NCI-H128 (cell line): ENCODE measurements at regions not wholly inside any gene's neighbourhood (a gene's known extent, or its start where the extent isn't known, plus 50 kb on each side); places are given as distances from the start of the nearest gene placed in this dataset.

ENCODE experiments used
- DNase-seq: peaks from one replicate; lab custom pipeline; 2025; ENCODE audit not compliant: unreplicated experiment; lab: John Stamatoyannopoulos, UW

DNA sequence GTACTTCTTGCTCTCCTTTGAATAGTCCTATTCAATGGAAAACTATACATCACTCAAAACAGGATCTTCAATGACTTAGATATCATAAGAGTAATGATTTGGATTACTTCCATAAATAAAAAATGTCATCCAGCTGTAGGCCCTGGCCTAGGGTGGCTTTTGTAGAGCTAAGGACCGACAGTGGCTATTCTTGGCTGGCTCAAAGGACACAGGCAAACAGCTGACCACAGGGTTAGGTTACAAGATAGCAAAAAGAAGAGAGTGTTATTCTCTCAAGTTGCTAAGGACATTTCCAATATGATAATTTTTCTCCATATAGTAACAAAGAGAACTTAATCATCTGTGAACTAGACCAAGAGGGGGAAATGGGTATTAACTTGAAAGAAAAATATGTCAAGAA lies 495.1 kb downstream of the PLPP3 start:
- no peak for DNase-seq

DNA sequence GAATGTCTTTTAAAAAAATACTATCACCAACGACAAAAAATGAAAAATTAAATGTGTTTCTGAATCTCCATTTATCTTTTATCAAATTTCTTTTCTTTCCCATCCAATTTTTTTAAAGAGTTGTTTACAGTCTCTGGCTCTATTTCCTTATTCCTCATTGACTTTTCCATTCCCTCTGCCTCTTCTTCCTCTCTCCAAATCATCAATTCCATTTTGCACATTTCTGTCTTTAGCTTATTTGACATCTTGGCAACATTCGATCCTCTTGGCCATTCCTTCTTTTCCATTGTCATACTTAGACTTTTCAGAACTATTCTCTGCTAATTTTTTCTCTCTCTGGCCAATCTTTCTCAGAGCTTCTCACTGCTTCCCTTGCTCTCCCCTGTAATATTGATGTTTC lies 497.6 kb downstream of the PLPP3 start:
- no peak for DNase-seq

DNA sequence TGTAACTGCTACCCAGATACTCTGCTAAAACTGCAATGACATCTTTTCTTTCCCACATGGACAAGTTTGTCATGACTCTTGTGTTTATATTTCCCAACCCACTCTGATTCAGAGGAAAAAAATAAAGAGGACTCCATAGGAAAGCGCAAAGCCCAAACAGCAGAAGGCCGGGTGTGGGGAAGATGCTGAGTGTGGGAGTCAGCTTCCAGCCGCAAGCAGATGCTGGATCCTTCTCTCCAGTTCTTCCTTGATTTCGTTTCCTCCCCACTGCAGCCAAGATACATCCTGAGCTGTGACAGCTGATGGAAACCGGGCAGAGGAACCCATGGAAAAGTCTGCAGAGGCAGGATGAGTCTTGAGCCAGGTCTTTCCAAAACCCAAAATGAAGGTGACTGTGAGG lies 498.2 kb downstream of the PLPP3 start:
- no peak for DNase-seq

DNA sequence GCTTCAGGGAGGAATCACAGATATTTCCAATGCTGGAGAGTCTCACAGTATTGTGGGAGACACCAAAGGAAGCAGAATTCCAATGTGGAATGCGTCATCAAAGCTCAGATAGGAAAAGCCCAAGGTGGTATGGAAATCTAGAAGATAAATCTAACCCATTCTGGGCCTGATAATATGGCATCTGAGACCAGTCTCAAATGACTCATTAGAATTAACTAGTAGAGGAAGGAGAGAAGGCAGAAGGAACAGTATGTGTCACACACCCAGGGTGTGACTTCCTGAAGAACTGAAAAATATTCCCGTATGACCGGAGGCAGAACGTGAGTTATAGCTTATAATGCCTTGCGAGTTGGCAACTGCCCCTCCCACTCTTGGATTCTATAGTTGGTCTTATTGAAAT lies 499.2 kb downstream of the PLPP3 start:
- DNase-seq = no peak

DNA sequence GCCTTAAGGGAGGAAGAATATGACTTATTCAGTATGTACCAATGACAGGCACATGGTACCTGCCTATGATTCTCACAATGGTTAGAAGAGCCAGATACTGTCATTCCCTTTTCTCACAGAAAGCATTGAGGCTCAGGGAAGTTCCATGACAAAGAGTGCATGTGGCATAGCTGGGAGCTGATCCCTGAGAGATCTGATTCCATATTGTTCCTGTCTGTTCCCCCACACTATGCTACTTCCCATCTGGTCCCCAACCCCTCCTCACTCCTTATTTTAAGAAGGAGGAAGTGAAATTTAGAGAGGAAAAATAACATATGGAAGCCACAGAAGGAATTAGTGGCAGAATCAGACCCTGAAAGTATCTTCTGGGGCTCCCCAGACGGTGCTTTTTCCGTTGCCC lies 500.0 kb downstream of the PLPP3 start:
- no peak for DNase-seq

DNA sequence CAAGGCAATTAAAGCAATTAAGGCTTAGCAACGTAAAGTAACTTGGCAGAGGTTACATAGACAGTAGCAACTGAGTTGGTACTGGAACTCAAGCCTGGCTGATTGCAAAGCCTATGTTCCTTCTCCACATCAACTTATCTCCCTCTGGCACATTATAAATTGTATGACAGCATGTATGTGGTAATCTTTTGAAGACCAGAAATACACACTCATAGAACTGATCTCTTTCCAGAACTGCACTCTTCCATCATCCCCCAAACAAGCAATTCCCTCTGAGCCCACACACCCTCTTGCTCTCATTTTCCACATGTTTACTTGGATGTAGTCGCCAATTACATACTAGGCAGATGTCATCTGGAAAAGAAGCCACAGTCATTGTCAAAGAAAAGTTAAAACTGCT lies 502.2 kb downstream of the PLPP3 start:
- no peak for DNase-seq

DNA sequence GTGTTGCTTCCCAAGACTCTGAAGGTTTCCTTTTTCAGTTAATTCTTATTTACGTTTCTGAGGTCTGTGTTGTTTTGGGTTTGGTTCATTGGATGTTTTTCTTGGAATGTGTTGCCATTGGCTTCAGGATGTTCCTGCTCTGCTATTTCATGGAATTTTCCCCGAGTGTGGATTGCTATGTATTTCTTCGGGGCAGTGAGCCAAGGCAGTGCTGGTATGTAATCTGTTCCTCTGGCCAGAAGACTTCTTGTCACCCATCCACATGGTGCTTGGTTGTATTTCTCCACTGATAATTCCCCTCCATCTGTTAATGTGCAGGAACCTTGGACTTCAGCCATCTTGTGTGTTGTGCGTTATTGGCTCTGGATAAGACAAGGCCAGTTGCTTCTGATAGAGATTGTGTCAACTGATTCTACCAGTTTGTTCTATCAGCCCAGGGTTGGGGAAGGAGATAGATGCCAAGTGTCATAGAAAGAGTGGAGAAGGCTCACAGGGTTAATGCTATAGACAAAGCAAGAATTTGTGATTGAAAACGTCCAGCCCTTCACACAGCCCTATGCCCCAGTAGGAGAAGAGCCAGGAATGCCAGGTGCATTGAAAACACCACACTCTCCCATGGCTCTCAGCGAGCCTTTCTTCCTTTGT lies 505.2 kb downstream of the PLPP3 start:
- no peak for DNase-seq

DNA sequence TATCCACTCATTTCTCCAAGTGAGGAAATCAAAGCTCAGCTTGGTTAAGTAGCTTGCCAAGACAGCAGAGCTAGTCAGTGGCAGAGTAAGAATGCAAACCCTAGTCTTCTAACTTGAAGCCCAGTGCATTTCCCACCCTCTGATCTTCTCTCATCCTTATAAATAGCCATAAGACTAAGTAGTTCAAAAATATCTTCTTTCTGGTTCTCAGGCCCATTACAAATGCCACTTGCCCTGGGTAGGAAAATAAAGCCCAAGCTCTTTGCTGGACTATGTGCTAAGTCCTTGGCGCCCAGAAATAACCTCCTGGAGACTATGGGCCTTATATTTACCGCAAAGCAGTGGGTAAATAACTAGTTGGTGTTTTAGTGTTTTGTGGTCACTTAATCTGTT lies 505.8 kb downstream of the PLPP3 start:
- no peak for DNase-seq

DNA sequence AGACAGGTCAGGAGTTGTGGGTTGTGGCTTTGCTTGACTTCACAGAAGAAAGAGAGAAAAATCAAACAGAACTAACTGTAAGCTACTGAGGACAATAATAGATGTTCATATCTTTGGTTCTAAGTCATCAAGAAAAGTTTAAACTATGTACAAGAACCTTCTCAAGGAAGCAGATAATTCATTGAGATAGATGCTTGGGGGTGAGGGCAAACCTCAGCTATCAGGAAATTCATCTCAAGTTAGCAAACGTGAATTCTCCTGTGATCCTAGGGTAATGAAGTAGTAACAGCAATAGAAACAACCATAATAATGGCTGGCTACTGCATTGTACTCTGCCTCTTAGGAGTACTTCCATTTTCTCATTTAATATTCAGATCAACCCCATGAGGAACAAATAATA lies 506.2 kb downstream of the PLPP3 start:
- no peak for DNase-seq

DNA sequence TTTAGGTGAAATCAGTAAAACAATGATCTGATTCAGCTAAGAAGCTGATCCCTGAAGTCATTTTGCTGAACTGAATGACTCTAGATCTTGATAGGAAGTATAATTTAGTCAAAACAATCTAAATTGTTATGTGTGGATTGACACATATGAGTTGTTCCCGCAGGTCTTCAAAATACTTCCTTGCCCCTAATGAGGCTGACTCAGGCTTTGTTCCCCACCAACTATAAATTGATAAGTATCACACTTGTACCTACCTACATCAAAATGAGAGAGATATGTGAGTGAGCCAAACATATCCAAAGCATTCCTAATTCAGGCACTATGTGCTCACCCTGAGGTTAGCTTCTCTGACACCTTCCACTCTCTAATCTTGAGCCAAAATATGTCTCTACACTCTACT lies 507.1 kb downstream of the PLPP3 start:
- DNase-seq = no peak

DNA sequence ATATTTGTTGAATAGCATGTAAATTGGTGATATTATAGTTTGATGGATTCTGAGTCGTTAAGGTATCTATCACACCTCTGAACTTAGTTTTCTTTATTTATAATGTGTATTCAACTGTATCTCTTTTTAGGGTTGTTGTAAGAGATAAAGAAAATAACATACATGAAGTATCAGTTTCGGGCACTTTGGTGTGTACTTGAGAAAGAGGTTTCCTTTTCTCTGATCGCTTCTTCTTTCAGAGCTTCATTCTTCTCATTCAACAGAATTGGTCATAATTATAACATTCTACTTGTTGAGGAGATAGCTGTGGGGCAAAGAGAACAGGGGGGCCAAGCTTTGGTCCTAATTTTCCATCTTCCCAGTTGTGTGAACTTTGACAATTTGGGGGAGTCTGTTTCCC lies 508.0 kb downstream of the PLPP3 start:
- DNase-seq = no peak

DNA sequence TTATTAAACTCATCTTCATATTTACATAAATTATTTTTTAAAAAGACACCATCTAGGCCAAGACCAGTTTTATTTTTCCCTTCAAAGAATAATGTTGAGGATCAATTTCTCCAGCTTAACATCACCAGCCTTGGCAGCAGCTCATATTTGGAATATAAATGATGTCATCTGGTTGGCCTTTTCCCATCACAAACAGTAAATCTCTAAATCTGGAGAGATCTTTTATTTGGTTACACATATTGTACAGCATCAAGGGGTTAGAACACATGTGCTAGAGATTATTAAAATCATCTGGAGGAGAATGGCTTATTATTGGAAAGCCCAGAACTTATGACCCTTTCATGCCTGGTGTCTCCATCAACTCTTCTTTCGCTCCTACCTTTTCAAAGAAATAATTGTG lies 508.8 kb downstream of the PLPP3 start:
- no peak for DNase-seq

DNA sequence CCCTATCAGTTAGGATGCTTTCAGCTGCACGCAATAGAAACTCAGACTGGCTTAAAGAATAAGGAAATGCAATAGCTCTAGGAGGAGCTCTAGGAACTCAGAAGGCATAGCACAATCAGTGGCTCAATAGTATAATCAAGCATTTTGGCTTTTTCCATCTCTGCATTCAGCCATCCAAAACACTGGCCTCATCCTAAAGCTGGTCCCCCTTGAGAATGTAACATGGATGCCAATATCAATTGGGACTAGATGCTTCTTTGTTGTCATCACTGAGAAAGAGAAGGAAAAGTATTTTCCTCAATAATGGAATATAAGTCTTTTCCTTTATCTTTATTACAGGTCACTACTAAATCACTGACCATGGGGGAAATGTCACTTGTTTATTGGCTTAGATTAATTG lies 509.5 kb downstream of the PLPP3 start:
- no peak for DNase-seq

DNA sequence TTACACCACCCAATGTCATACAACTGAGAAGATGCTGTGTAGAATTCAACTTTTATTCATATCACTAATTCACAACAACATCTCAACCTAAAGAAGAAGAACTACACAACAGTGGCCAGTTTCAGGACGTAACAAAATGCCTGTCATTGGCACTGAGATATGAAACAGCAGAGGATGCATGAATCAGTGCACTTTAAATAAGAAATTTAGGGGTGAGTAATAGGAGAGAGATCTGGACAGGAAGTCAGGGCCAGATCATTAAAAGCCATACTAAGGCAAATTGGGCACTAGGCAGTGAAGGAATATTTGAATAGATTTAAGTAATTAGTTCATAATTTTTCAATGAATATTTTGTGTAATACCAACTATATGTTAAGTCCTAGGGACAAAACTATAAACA lies 510.5 kb downstream of the PLPP3 start:
- no peak for DNase-seq

DNA sequence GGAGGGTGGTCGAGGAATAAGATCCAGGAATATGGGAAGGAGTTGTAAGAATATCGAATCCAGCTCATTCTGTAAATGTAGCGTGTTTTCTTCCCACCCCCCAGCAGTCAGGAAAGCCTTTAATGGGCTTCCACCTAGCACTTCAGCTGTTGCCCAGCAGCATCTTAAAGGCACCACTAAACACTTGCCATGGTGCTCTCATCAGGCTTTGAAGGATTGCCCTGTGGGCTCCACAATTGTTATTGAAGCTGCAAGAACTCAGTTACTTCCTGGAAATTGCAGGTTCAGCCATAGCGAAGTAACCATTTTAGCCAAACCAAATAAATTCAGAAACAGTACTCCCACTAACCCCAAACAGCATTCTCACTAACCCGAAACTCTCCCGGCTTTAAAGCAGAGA lies 511.2 kb downstream of the PLPP3 start:
- DNase-seq = no peak

DNA sequence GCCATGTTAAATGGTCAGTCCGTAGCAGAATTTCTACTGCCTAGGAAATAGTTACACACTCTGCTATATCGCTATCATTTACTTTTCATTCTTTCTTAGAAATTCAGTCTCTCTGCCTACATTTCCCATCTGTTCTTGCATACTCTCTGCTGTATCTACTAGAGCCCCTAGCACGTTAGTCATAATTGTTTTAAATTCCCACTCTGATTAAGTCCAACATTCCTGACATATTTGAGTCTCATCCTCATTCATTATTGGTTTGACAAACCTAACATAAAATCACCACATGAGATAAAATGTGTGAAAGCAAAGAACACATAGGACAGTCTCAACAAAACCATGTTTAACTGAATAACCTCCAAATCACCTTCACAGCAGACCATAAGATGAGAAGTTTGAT lies 513.6 kb downstream of the PLPP3 start:
- no peak for DNase-seq

DNA sequence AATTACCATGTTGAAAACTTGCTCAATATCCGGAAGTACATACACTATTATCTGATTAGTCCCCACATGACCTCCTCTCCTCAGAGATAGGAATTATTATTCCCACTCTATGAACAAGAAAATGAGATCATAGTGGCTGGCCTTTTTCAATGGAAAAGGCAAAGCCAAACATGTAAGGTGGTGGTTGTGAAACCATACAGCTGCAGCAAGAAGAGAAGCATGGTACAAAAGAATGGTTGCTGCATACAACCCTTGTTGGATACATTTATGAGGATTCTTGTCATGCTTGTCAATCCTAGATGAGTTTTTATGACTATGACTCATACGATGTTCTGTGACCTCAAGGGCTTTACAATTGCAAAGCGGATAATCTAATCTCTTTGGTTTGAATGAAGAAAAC lies 514.7 kb downstream of the PLPP3 start:
- DNase-seq = no peak

DNA sequence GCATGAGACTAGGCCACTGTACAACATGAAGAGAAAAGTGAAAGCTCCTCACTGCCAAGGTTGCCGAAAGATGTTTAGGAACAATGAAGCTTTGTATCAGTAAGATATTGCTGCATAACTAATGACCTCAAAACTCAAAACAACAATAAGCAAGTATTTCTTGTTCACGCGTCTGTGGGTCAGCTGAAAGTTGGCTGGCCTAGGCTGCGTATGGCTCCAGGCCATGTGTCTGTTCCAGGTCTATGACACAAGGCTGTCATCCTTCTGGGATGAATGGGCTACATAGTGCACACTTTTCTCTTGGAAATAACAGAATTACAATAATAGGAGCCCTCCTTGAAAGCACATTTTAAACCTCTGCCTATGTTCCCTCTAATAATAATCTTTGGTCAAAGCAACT lies 515.9 kb downstream of the PLPP3 start:
- no peak for DNase-seq

DNA sequence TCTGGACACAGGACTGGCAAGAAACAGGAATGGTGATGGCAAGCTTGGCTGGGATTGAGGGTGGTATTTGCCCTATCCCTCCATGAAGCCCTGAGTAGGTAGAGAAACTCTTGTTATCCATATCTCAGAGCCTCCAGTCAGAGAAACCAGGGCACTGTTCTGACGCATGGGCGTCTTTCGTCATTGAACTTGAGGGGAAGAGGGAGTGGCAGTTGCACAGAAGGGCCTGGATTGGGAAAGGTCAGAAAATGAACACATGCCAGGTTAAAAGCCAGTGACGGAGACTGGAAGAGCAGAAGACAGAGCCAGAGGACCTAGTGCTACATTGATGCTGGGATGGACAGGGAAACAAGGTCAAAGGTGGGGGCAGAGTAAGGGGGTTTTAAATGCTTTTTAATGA lies 516.7 kb downstream of the PLPP3 start:
- DNase-seq = no peak

DNA sequence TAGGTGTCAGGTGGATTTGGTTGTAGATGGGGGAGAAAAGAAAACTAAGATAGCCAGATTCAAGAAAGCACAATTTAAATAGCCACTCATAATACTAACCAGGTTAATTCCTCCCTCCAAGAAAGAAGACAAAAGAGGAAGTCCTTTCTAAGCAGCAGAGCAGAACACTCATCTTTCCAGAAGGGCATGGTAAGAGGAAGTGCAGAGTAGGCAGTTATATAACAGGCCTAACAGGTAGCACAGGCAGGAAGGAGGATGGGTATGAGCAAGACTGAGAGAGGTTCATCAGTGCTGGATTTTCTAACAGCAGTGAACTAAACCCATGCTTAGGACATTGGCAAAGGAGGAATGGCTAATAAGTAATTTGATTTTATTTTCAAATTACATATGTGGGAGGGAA lies 517.5 kb downstream of the PLPP3 start:
- no peak for DNase-seq

DNA sequence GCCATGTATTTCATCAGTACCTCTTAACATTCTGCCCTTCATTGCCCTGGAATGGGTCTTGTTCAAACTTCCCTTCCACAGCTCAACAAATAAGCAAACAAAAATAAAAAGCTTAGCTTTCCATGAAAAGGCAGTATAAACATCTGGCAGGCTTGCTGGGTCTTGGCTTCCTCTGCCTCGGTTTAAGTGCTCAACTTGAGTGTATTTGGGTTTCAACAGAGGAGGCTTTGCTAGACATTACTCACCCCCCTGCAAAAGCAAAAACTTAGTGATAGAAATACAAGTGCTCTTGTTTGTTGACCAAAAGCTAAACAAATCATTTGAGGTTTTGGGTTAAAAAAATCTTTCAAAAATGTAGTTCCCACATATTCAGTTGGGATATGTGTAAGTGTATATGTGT lies 518.5 kb downstream of the PLPP3 start:
- no peak for DNase-seq

DNA sequence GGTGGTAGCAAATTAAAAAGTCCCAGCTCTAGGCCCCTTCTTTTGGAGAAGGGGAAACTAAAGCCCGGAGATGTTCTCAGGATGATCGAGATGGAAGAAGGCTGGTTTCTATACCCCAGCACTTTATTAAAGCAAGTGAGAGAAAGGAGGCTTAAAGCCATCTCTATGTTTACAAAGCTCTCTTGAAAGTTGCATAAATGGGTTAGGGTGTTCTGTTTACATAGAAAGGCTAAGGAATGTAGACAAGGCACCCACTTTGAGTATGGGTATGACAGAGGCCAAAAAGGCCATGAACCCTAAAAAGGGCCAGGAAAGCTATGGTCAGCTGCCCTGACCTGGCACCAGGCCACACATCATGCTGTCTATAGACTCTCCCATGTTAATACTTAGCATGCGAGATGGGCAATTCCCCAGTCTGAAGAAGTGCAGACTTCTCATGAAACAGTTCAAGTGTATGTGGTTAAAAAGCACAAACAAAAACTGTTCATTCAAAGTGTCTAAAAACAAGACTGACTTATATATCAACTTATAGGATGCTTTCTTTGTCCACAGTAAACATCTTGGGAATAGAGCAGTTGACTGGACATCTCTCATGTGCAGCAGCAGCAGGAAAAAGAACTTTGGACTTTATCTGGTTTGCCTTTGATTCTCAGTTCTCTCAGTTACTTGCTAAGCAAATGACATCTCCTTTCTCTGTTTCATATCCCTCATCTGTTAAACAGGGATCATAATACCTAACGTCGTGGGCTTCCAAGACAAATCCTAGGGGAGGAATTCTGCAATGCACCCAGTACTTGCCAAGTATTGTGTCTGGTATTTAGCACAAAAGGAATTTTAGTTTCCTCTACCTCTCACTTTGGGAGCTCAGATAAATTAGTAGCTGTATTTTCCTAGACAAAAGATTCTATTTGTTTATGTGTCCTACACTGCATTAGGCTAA lies 521.6 kb downstream of the PLPP3 start:
- DNase-seq = no peak
